DND-41 (cell line): ENCODE measurements at regions not wholly inside any gene's neighbourhood (a gene's known extent, or its start where the extent isn't known, plus 50 kb on each side); places are given as distances from the start of the nearest gene placed in this dataset.
"Not testable (repeated sequence)": the region's sequence is repeated elsewhere in the genome, so short reads cannot be mapped to it uniquely, and the experiment has no call there.

ENCODE experiments used
- CTCF ChIP-seq: IDR thresholded peaks from 2 replicates; pipeline ENCODE4 v1.5.1; 2012; ENCODE audit warnings: borderline replicate concordance, low read length, moderate library complexity, mild to moderate bottlenecking; ENCODE audit not compliant: poor library complexity, severe bottlenecking; ENCODE audit errors: extremely low read depth
- EZH2 ChIP-seq: IDR thresholded peaks from 3 replicates; pipeline ENCODE4 v1.6.1; 2012; ENCODE audit warnings: borderline replicate concordance, low read depth, mild to moderate bottlenecking, moderate library complexity, low read length, inconsistent platforms; ENCODE audit not compliant: severe bottlenecking

DNA sequence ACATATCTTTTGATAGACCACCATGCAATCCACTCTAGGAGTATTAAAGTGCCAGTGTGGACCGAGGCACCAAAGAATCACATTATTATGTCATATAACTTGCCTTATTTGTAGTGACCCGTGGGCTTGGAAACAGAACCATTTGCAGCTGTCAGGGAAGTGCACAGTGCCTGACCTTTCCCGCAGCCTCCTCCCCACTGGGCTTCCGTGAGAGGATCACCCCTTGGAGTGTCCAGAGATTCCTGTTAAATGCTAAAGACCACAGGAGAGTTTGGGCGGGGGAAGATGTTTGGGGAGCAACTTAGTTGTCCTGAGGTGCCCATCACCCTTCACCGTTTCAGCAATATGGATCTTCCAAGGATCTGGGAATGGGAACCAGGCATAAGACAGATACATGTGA, 84.4 kb downstream of the POTEB3 start:
- not testable (repeated sequence) for TF ChIP-seq CTCF, EZH2
